A549 (cell line): ENCODE measurements at regions not wholly inside any gene's neighbourhood (a gene's known extent, or its start where the extent isn't known, plus 50 kb on each side); places are given as distances from the start of the nearest gene placed in this dataset.

Experiments used
- ATAC-seq, 2 experiments: fragments of 200-7000 bp in 1 of 2; fragments of >200 bp in 1 of 2; cut with Nextera tagmentation in 1 of 2; cut with Tn5 transposase in 1 of 2; 3 replicates each; pipeline versions ENCODE4 v1.8.0 to v1.9.1; 2018 to 2020; ENCODE audit warnings: mild to moderate bottlenecking in 1 of 2, moderate library complexity in 1 of 2
- CTCF ChIA-PET: fragments of 300-600 bp; sonication (Branson Sonifier 250); formaldehyde crosslinking; extraction: SDS; loops from one replicate; lab custom pipeline; 2021; ENCODE audit warnings: antibody characterized with exemption, inconsistent platforms; lab: Yijun Ruan, JAX
- POLR2A ChIA-PET: fragments of 350-600 bp; formaldehyde crosslinking; extraction: SDS; loops from one replicate; lab custom pipeline; 2021; ENCODE audit warnings: antibody characterized with exemption, inconsistent platforms; lab: Yijun Ruan, JAX
- DNase-seq, 2 experiments: peaks; one replicate each; pipeline versions ENCODE4 v3.0.0 to v3.0.0-alpha.2; 2011 to 2016; ENCODE audit warnings: low read depth in 1 of 2, low spot score in 1 of 2
- FAIRE-seq: peaks from 2 replicates; lab custom pipeline; 2011; peaks lifted over from hg19 to GRCh38; lab: Jason Lieb, UNC
- H3K27ac ChIP-seq, 2 experiments: fragments of >200 bp; sonication (Bioruptor Twin); formaldehyde crosslinking; 3 replicates each; pipeline ENCODE4 v1.5.1; 2016 to 2017
- H3K4me1 ChIP-seq: fragments of >200 bp; sonication (Bioruptor Twin); formaldehyde crosslinking; 3 replicates; pipeline ENCODE4 v1.6.1; 2016
- H3K4me2 ChIP-seq: fragments of >200 bp; sonication (Bioruptor Twin); formaldehyde crosslinking; 3 replicates; pipeline ENCODE4 v1.6.1; 2016
- H3K4me3 ChIP-seq: fragments of >200 bp; sonication (Bioruptor Twin); formaldehyde crosslinking; 3 replicates; pipeline ENCODE4 v1.5.1; 2016
- H3K9me3 ChIP-seq: fragments of >200 bp; sonication (Bioruptor Twin); formaldehyde crosslinking; 3 replicates; pipeline ENCODE4 v1.6.1; 2016
- BHLHE40 ChIP-seq: IDR thresholded peaks from 2 replicates; pipeline ENCODE4 v1.6.1; 2012; ENCODE audit warnings: low read depth, low read length, inconsistent platforms
- CBX2 ChIP-seq: fragments of 200-600 bp; sonication (generic); IDR thresholded peaks from 2 replicates; pipeline ENCODE4 v1.6.1; 2016; ENCODE audit warnings: low read depth, mild to moderate bottlenecking, borderline replicate concordance
- CBX8 ChIP-seq: fragments of 200-600 bp; sonication (generic); IDR thresholded peaks from 2 replicates; pipeline ENCODE4 v1.6.1; 2016
- CEBPB ChIP-seq, 2 experiments: fragments of >200 bp in 1 of 2; sonication (Bioruptor Twin) in 1 of 2; formaldehyde crosslinking in 1 of 2; IDR thresholded peaks; 2 replicates each; pipeline ENCODE4 v1.6.1; 2012 to 2016
- EP300 ChIP-seq, 2 experiments: fragments of >200 bp; sonication (Bioruptor Twin); formaldehyde crosslinking; IDR thresholded peaks; 2 replicates in 1 of 2; 3 replicates in 1 of 2; pipeline ENCODE4 v1.6.1; 2016 to 2017
- FOXS1 ChIP-seq: fragments of 250-450 bp; sonication (Bioruptor Pico); IDR thresholded peaks from 2 replicates; pipeline ENCODE4 v1.5.0; 2020; ENCODE audit warnings: mild to moderate bottlenecking, moderate library complexity
- HDAC2 ChIP-seq: fragments of 200-600 bp; sonication (generic); IDR thresholded peaks from 2 replicates; pipeline ENCODE4 v1.6.1; 2016
- JUNB ChIP-seq: fragments of >200 bp; sonication (Bioruptor Twin); formaldehyde crosslinking; IDR thresholded peaks from 2 replicates; pipeline ENCODE4 v1.6.1; 2016
- KDM1A ChIP-seq: fragments of 200-600 bp; sonication (generic); IDR thresholded peaks from 2 replicates; pipeline ENCODE4 v1.6.1; 2016; ENCODE audit warnings: low read depth, mild to moderate bottlenecking
- KDM5A ChIP-seq: fragments of 200-600 bp; sonication (generic); IDR thresholded peaks from 2 replicates; pipeline ENCODE4 v1.6.1; 2016; ENCODE audit warnings: antibody characterized with exemption, mild to moderate bottlenecking
- MAFK ChIP-seq: fragments of 450-650 bp; IDR thresholded peaks from 2 replicates; pipeline ENCODE4 v1.6.1; 2014; ENCODE audit not compliant: partially characterized antibody
- MAZ ChIP-seq: fragments of 150-350 bp; IDR thresholded peaks from 2 replicates; pipeline ENCODE4 v1.6.1; 2014; ENCODE audit warnings: antibody characterized with exemption, low read depth, low read length, borderline replicate concordance
- MYC ChIP-seq: IDR thresholded peaks from 2 replicates; pipeline ENCODE4 v1.6.1; 2012; ENCODE audit warnings: mild to moderate bottlenecking, inconsistent platforms, low read length, improper control_type of control experiment, borderline replicate concordance
- POLR2A ChIP-seq: IDR thresholded peaks from 2 replicates; pipeline ENCODE4 v1.6.1; 2012; ENCODE audit warnings: mild to moderate bottlenecking, low read length
- RAD21 ChIP-seq, 2 experiments: fragments of >200 bp in 1 of 2; sonication (Bioruptor Twin) in 1 of 2; formaldehyde crosslinking in 1 of 2; IDR thresholded peaks in 1 of 2; conservative IDR thresholded peaks in 1 of 2; 2 replicates in 1 of 2; 3 replicates in 1 of 2; pipeline ENCODE4 v1.6.1; 2012 to 2018; ENCODE audit warnings: inconsistent platforms in 1 of 2
- RARB ChIP-seq: fragments of 250-450 bp; sonication (Bioruptor Pico); IDR thresholded peaks from 2 replicates; pipeline ENCODE4 v1.8.0; 2021; ENCODE audit warnings: mild to moderate bottlenecking, moderate library complexity
- RFX5 ChIP-seq: fragments of 450-650 bp; IDR thresholded peaks from 2 replicates; pipeline ENCODE4 v1.7.1; 2014; ENCODE audit warnings: antibody characterized with exemption, mild to moderate bottlenecking, moderate library complexity
- ZC3H11A ChIP-seq: fragments of 450-650 bp; IDR thresholded peaks from 2 replicates; pipeline ENCODE4 v1.6.1; 2014; ENCODE audit warnings: antibody characterized with exemption, mild to moderate bottlenecking
- ZFP36 ChIP-seq: fragments of 450-650 bp; IDR thresholded peaks from 2 replicates; pipeline ENCODE4 v1.6.1; 2014; ENCODE audit warnings: borderline replicate concordance; ENCODE audit not compliant: partially characterized antibody
- ZNF302 ChIP-seq: fragments of 250-450 bp; sonication (Bioruptor Pico); IDR thresholded peaks from 2 replicates; pipeline ENCODE4 v1.9.0; 2021; ENCODE audit warnings: inconsistent platforms, mild to moderate bottlenecking, moderate library complexity
- ZSCAN20 ChIP-seq: fragments of 250-450 bp; sonication (Bioruptor Pico); IDR thresholded peaks from 2 replicates; pipeline ENCODE4 v1.8.0; 2022; ENCODE audit warnings: mild to moderate bottlenecking, moderate library complexity
- WGBS: methylation state at CpG from one replicate; pipeline ENCODE4 v1.1.6; 2017; ENCODE audit errors: missing lambda C conversion rate; 5-methylcytosine and 5-hydroxymethylcytosine counted together
- TF ChIP-seq, protein P1 (sequence below): fragments of 250-450 bp; sonication (Bioruptor Pico); IDR thresholded peaks from 2 replicates; pipeline ENCODE4 v1.5.0; 2021; ENCODE audit warnings: mild to moderate bottlenecking, moderate library complexity, borderline replicate concordance

GRCh38 chr21:20667931-20668330 is 330.3 kb upstream of the NCAM2 start (continued):
- TF ChIP-seq ZNF302 (CRISPR knock-in tag): no peak
- TF ChIP-seq RAD21 (conservative IDR thresholded peaks at IDR 0.05 in 1 of 2, IDR thresholded peaks at IDR 0.05 in 1 of 2): no peak
- no peak for TF ChIP-seq EP300 (IDR thresholded peaks at IDR 0.05)
- no peak for TF ChIP-seq HDAC2
- TF ChIP-seq JUNB: no peak
- TF ChIP-seq ZC3H11A: no peak

- no peak for TF ChIP-seq HDAC2
- no peak for TF ChIP-seq FOXS1 (CRISPR knock-in tag)
- no peak for TF ChIP-seq KDM5A
- no peak for TF ChIP-seq MAFK
- no peak for TF ChIP-seq CEBPB (IDR thresholded peaks at IDR 0.05)
- no peak for TF ChIP-seq CBX2
- TF ChIP-seq MAZ: no peak
- no peak for TF ChIP-seq KDM1A
- no peak for TF ChIP-seq BHLHE40
- Histone ChIP-seq H3K4me1 (no peaks in the 10 kb centered on the region), H3K4me2 (no peak overlapping the region), H3K9me3 (no peaks in the 10 kb centered on the region), H3K27ac (no peak overlapping the region), H3K4me3 (no peak overlapping the region)
- ChIA-PET CTCF (no interaction called here), POLR2A (no interaction called here)
- no peak for DNase-seq
- no peak for FAIRE-seq
- WGBS: 17% methylated on average over 1 of the region's 1 CpG
- no peak for ATAC-seq
These were observed 312.7 kb upstream of the NCAM2 start for GRCh38 chr21:20685475-20685874.

- Histone ChIP-seq H3K4me1 (no peaks in the 10 kb centered on the region), H3K27ac (no peak overlapping the region)
- TF ChIP-seq POLR2A (no peak), ZC3H11A (no peak), MAZ (no peak), ZNF302 (CRISPR knock-in tag) (no peak), ZFP36 (no peak), FOXS1 (CRISPR knock-in tag) (no peak), RARB (CRISPR knock-in tag) (no peak), HDAC2 (no peak)
- TF ChIP-seq, protein P1, sequence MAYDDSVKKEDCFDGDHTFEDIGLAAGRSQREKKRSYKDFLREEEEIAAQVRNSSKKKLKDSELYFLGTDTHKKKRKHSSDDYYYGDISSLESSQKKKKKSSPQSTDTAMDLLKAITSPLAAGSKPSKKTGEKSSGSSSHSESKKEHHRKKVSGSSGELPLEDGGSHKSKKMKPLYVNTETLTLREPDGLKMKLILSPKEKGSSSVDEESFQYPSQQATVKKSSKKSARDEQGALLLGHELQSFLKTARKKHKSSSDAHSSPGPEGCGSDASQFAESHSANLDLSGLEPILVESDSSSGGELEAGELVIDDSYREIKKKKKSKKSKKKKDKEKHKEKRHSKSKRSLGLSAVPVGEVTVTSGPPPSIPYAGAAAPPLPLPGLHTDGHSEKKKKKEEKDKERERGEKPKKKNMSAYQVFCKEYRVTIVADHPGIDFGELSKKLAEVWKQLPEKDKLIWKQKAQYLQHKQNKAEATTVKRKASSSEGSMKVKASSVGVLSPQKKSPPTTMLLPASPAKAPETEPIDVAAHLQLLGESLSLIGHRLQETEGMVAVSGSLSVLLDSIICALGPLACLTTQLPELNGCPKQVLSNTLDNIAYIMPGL (CRISPR knock-in tag): no peak
- TF ChIP-seq, all 56 proteins: peak for 0
- POLR2A ChIA-PET: no interaction called here
- CTCF ChIA-PET: no interaction called here
- Histone ChIP-seq H3K9me3 (no peaks in the 10 kb centered on the region), H3K4me3 (no peak overlapping the region), H3K4me2 (no peak overlapping the region)
- ATAC-seq (no peak), FAIRE-seq (no peak), DNase-seq (no peak)
- 0% methylated on average over 1 of the region's 1 CpG for WGBS
These were observed 299.6 kb upstream of the NCAM2 start for GRCh38 chr21:20698585-20698984.

DNA sequence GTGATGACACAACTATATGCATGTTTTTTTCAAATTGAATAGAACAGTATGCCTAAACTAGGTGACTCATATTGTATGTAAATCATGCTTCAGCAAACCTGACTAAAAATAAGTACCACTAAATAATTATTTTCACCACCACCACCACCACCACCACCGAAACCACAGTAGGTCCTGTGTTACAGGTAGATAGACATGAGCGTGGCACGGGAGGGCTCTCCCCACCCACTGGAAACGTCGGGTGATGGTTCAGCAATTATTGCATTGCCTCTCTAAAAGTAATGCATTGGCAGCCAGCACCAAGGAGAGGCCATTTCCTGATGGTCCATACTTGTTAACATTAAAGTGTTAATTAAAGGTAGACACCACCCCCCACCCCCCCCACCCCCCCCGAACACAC is 297.0 kb upstream of the NCAM2 start:
- Histone ChIP-seq H3K9me3 (no peaks in the 10 kb centered on the region), H3K27ac (no peak overlapping the region), H3K4me1 (no peaks in the 10 kb centered on the region)
- 8% methylated on average over 2 of the region's 6 CpGs for WGBS
- FAIRE-seq (no peak), DNase-seq (no peak)
- POLR2A ChIA-PET: no interaction called here
- TF ChIP-seq CBX8 (no peak), HDAC2 (no peak), ZSCAN20 (CRISPR knock-in tag) (no peak), ZNF302 (CRISPR knock-in tag) (no peak), MYC (no peak), RFX5 (no peak)
- TF ChIP-seq, all 56 proteins: peak for 0
- H3K4me3 ChIP-seq: no peak overlapping the region
- CTCF ChIA-PET: no interaction called here
- H3K4me2 ChIP-seq: no peak overlapping the region
- ATAC-seq: no peak
